Tibial nerve (tissue), 4 donors: ENCODE measurements at regions not wholly inside any gene's neighbourhood (a gene's known extent, or its start where the extent isn't known, plus 50 kb on each side); places are given as distances from the start of the nearest gene placed in this dataset.

Source experiments
- DNase-seq, 2 donors: peaks; one replicate each; pipeline ENCODE4 v3.0.0-alpha.2; 2019; ENCODE audit warnings: low spot score in 2 of 2
- H3K27ac ChIP-seq, 4 donors: fragments of 200-600 bp; sonication (generic) in 3 of 4; one replicate each; pipeline ENCODE4 v1.5.1; 2017 to 2019; ENCODE audit warnings: mild to moderate bottlenecking in 1 of 4
- H3K27me3 ChIP-seq, 2 donors: fragments of 200-600 bp; sonication (generic) in 1 of 2; one replicate each; pipeline versions ENCODE4 v1.5.1 to v1.6.0; 2017 to 2019
- H3K36me3 ChIP-seq, 3 donors: fragments of 200-600 bp; sonication (generic); one replicate each; pipeline ENCODE4 v1.5.1; 2018 to 2019
- H3K4me1 ChIP-seq, 4 donors: fragments of 200-600 bp; sonication (generic) in 3 of 4; one replicate each; pipeline ENCODE4 v1.5.1; 2017 to 2019
- H3K4me3 ChIP-seq, 4 donors: fragments of 200-600 bp; sonication (generic) in 3 of 4; one replicate each; pipeline ENCODE4 v1.5.1; 2017 to 2019; ENCODE audit warnings: mild to moderate bottlenecking in 1 of 4, moderate library complexity in 1 of 4
- H3K9me3 ChIP-seq, 4 donors: fragments of 200-600 bp; sonication (generic) in 3 of 4; one replicate each; pipeline ENCODE4 v1.5.1; 2017 to 2019
- EP300 ChIP-seq, 2 donors: sonication (generic); formaldehyde crosslinking; IDR thresholded peaks; one replicate each; pipeline ENCODE4 v1.6.1; 2017; ENCODE audit warnings: antibody characterized with exemption in 2 of 2, mild to moderate bottlenecking in 1 of 2
- POLR2A ChIP-seq, 2 donors: fragments of 450-650 bp; IDR thresholded peaks; one replicate each; pipeline ENCODE4 v1.6.1; 2017; ENCODE audit warnings: antibody characterized with exemption in 2 of 2, mild to moderate bottlenecking in 2 of 2, moderate library complexity in 2 of 2
- WGBS, 2 donors: methylation state at CpG; one replicate each; pipeline ENCODE4 v1.1.5; 2018; 5-methylcytosine and 5-hydroxymethylcytosine counted together
- TF ChIP-seq, protein P1 (sequence below), 5 experiments: fragments of 200-600 bp in 3 of 5; fragments of 450-650 bp in 2 of 5; sonication (generic) in 3 of 5; IDR thresholded peaks; one replicate each; pipeline ENCODE4 v1.5.1; 2016 to 2019; ENCODE audit warnings: antibody characterized with exemption in 5 of 5, mild to moderate bottlenecking in 3 of 5, moderate library complexity in 2 of 5

DNA sequence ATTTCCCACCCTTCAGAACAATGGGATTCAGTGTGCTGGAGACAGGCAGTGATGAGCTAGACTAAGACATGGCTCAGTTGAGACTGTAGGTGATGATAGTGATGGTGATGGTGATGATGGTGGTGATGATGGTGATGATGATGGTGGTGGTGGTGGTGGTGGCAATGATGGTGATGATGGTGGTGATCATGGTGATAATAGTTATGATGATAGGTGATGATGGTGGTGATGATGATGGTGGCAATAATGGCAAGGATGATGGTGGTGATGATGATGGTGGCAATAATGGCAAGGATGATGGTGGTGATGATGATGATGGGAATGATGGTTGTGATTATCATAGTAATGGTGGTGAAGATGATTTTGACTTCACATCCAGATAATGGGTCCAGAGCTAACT, 176.7 kb downstream of the NXNL2 start:
- Histone ChIP-seq H3K36me3 (no peaks in the 10 kb centered on the region), H3K27me3 (no peaks in the 10 kb centered on the region), H3K9me3 (peaks cover 0 to 8% (median 0%) of the 10 kb centered on the region in 4 donors), H3K4me1 (peaks cover 0 to 1% (median 0%) of the 10 kb centered on the region in 4 donors), H3K4me3 (no peak overlapping the region), H3K27ac (no peak overlapping the region)
- DNase-seq, result no peak
- no peak for TF ChIP-seq POLR2A (IDR thresholded peaks at IDR 0.05)
- TF ChIP-seq, protein P1, sequence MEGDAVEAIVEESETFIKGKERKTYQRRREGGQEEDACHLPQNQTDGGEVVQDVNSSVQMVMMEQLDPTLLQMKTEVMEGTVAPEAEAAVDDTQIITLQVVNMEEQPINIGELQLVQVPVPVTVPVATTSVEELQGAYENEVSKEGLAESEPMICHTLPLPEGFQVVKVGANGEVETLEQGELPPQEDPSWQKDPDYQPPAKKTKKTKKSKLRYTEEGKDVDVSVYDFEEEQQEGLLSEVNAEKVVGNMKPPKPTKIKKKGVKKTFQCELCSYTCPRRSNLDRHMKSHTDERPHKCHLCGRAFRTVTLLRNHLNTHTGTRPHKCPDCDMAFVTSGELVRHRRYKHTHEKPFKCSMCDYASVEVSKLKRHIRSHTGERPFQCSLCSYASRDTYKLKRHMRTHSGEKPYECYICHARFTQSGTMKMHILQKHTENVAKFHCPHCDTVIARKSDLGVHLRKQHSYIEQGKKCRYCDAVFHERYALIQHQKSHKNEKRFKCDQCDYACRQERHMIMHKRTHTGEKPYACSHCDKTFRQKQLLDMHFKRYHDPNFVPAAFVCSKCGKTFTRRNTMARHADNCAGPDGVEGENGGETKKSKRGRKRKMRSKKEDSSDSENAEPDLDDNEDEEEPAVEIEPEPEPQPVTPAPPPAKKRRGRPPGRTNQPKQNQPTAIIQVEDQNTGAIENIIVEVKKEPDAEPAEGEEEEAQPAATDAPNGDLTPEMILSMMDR (IDR thresholded peaks at IDR 0.05), result no peak
- TF ChIP-seq EP300 (IDR thresholded peaks at IDR 0.05), result no peak

DNA sequence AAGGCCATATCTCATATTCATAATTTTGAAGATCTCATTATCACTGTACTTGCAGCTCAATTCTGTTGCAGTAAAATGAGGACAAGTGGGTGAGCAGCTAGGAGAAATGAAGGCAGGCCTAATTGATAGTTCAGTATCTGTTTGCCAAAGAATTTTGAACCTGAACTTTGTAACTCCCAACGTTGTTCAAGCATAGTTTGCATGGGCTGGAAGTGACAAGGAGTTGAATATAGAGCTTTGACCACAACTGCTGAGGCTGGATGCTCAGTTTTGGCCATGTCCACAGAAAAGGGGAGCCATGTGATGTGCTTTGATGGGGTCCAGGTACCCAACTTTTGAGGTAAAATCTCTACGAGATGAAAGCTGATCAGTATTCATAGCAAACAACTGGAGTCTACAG, 177.5 kb downstream of the NXNL2 start:
- no peaks in the 10 kb centered on the region for H3K27me3 ChIP-seq
- 78 to 84% methylated on average over 2 of the region's 2 CpGs for WGBS, 2 donors
- no peaks in the 10 kb centered on the region for H3K36me3 ChIP-seq
- peaks cover 0 to 8% (median 0%) of the 10 kb centered on the region in 4 donors for H3K9me3 ChIP-seq
- H3K27ac ChIP-seq, result no peak overlapping the region
- H3K4me1 ChIP-seq, result no peaks in the 10 kb centered on the region
- no peak for DNase-seq
- TF ChIP-seq POLR2A (IDR thresholded peaks at IDR 0.05), result no peak
- no peak for TF ChIP-seq EP300 (IDR thresholded peaks at IDR 0.05)
- TF ChIP-seq, protein P1 (IDR thresholded peaks at IDR 0.05), result no peak
- H3K4me3 ChIP-seq, result no peak overlapping the region

DNA sequence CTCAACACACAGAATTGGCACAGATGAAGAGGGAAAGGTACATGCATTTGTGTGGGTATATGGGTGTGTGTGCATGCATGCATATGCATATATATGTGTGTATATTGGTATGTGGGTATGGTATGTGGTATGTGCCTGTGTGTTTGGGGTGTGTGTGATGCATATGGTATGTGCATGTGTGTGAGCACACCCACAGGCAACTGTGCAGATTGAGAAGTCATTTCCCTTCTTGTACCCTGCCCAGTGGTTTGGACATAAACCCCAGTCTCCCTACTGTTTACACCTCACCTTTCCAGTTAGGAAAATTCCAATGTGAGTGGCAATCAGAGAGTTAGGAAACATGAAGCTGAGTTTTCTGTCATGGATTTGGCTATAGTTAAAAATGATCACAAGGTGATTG, 178.0 kb downstream of the NXNL2 start:
- Histone ChIP-seq H3K9me3 (peaks cover 0 to 8% (median 0%) of the 10 kb centered on the region in 4 donors), H3K27ac (no peak overlapping the region), H3K4me1 (no peaks in the 10 kb centered on the region), H3K4me3 (no peak overlapping the region), H3K36me3 (no peaks in the 10 kb centered on the region), H3K27me3 (no peaks in the 10 kb centered on the region)
- TF ChIP-seq EP300 (IDR thresholded peaks at IDR 0.05) (no peak), POLR2A (IDR thresholded peaks at IDR 0.05) (no peak)
- TF ChIP-seq, protein P1 (IDR thresholded peaks at IDR 0.05), result no peak
- DNase-seq, result no peak

DNA sequence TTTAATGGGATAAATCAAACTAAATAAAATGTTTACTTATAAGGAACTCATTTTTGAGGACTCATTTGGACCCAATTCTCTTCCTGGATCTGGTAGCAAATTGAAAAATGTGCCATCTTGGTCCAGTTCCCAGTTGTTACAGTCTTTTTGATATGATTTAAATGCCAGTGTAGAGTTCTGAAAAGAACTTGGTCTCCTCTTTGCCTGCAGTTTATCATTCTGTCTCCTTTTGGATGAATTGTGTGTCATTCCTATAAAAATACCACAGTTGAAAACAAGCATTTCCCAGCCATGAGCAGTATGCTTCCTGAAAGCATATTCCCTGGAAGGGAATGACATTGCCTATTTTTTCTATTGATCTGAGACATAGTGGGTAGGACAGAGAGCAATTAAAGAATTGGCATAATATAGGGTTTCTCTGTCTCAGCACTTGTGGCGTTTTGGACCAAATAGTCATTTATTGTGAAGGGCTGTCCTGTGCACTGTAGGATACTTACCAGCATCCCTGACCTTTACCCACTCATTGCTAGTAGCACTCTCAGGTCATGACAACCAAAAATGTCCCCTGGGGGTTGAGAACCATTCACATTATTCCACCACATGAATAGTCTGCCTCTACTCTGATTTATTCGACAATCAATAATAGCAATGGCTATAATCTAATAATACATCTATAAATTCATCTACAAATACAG, 181.8 kb downstream of the NXNL2 start:
- no peak overlapping the region for H3K27ac ChIP-seq
- no peak for DNase-seq
- H3K36me3 ChIP-seq, result no peaks in the 10 kb centered on the region
- H3K4me1 ChIP-seq, result no peaks in the 10 kb centered on the region
- 59 to 60% methylated on average over 2 of the region's 2 CpGs for WGBS, 2 donors
- TF ChIP-seq POLR2A (IDR thresholded peaks at IDR 0.05) (no peak), EP300 (IDR thresholded peaks at IDR 0.05) (no peak)
- TF ChIP-seq, protein P1 (IDR thresholded peaks at IDR 0.05), result no peak
- no peaks in the 10 kb centered on the region for H3K27me3 ChIP-seq
- peaks cover 0 to 8% (median 0%) of the 10 kb centered on the region in 4 donors for H3K9me3 ChIP-seq
- H3K4me3 ChIP-seq, result no peak overlapping the region

GRCh38 chr9:88721025-88721424, 186.0 kb downstream of the NXNL2 start:
- Histone ChIP-seq H3K4me3 (no peak overlapping the region), H3K9me3 (no peaks in the 10 kb centered on the region), H3K27me3 (no peaks in the 10 kb centered on the region), H3K36me3 (no peaks in the 10 kb centered on the region), H3K27ac (no peak overlapping the region), H3K4me1 (no peaks in the 10 kb centered on the region)
- 37 to 59% methylated on average over 3 of the region's 3 CpGs for WGBS, 2 donors
- DNase-seq, result no peak
- TF ChIP-seq POLR2A (IDR thresholded peaks at IDR 0.05), result no peak
- TF ChIP-seq EP300 (IDR thresholded peaks at IDR 0.05), result no peak
- TF ChIP-seq, protein P1 (IDR thresholded peaks at IDR 0.05), result no peak
